ENCODE measurements at regions not wholly inside any gene's neighbourhood (a gene's known extent, or its start where the extent isn't known, plus 50 kb on each side); places are given as distances from the start of the nearest gene placed in this dataset.

- ChIA-PET POLR2A (no interaction called here), CTCF (no interaction called here)
- DNase-seq (ENCODE audit: extremely low spot score): no peak
- TF ChIP-seq BHLHE40 (IDR thresholded peaks at IDR 0.05; ENCODE audit: borderline replicate concordance): no peak
- TF ChIP-seq SP1 (IDR thresholded peaks at IDR 0.05): no peak
- no peak for TF ChIP-seq CTBP1 (IDR thresholded peaks at IDR 0.05; ENCODE audit: borderline replicate concordance)
- no peak for TF ChIP-seq PKNOX1 (IDR thresholded peaks at IDR 0.05)
- TF ChIP-seq FOXK2 (IDR thresholded peaks at IDR 0.05): no peak
- no peak for TF ChIP-seq FOXM1 (IDR thresholded peaks at IDR 0.05; ENCODE audit: borderline replicate concordance)
- no peak for TF ChIP-seq SUZ12 (IDR thresholded peaks at IDR 0.05)
- TF ChIP-seq TARDBP (IDR thresholded peaks at IDR 0.05): no peak
- TF ChIP-seq ARNT (IDR thresholded peaks at IDR 0.05): no peak
These were observed 106.8 kb upstream of the B3GAT1 start for GRCh38 chr11:134518616-134519389.

GRCh38 chr11:134517621-134518293, 105.7 kb upstream of the B3GAT1 start:
- TF ChIP-seq NFRKB (IDR thresholded peaks at IDR 0.05) (no peak), FOXK2 (IDR thresholded peaks at IDR 0.05) (no peak), FOXM1 (IDR thresholded peaks at IDR 0.05; ENCODE audit: borderline replicate concordance) (no peak), ARNT (IDR thresholded peaks at IDR 0.05) (no peak), ZNF384 (IDR thresholded peaks at IDR 0.05) (no peak), SUZ12 (IDR thresholded peaks at IDR 0.05) (no peak), HDGF (IDR thresholded peaks at IDR 0.05; ENCODE audit: borderline replicate concordance) (no peak), ELF4 (IDR thresholded peaks at IDR 0.05) (no peak), BHLHE40 (IDR thresholded peaks at IDR 0.05; ENCODE audit: borderline replicate concordance) (no peak), LEF1 (IDR thresholded peaks at IDR 0.05; ENCODE audit: borderline replicate concordance) (no peak), SP1 (IDR thresholded peaks at IDR 0.05) (no peak), PKNOX1 (IDR thresholded peaks at IDR 0.05) (no peak), FOXA1 (IDR thresholded peaks at IDR 0.05) (no peak), CTBP1 (IDR thresholded peaks at IDR 0.05; ENCODE audit: borderline replicate concordance) (no peak), TARDBP (IDR thresholded peaks at IDR 0.05) (no peak)
- no peak for DNase-seq (ENCODE audit: extremely low spot score)
- ChIA-PET POLR2A (no interaction called here), CTCF (no interaction called here)

- POLR2A ChIA-PET: no interaction called here
- TF ChIP-seq TARDBP (IDR thresholded peaks at IDR 0.05): no peak
- DNase-seq (ENCODE audit: extremely low spot score): no peak
- CTCF ChIA-PET: no interaction called here
These were observed 105.1 kb upstream of the B3GAT1 start for GRCh38 chr11:134517115-134517514.

GRCh38 chr11:134516529-134516928, 104.5 kb upstream of the B3GAT1 start:
- POLR2A ChIA-PET: no interaction called here
- no peak for DNase-seq (ENCODE audit: extremely low spot score)
- TF ChIP-seq ELF4 (IDR thresholded peaks at IDR 0.05) (no peak), BHLHE40 (IDR thresholded peaks at IDR 0.05; ENCODE audit: borderline replicate concordance) (no peak), CTBP1 (IDR thresholded peaks at IDR 0.05; ENCODE audit: borderline replicate concordance) (no peak), LEF1 (IDR thresholded peaks at IDR 0.05; ENCODE audit: borderline replicate concordance) (no peak), TARDBP (IDR thresholded peaks at IDR 0.05) (no peak), SUZ12 (IDR thresholded peaks at IDR 0.05) (no peak), NFRKB (IDR thresholded peaks at IDR 0.05) (no peak), FOXM1 (IDR thresholded peaks at IDR 0.05; ENCODE audit: borderline replicate concordance) (no peak), HDGF (IDR thresholded peaks at IDR 0.05; ENCODE audit: borderline replicate concordance) (no peak), SP1 (IDR thresholded peaks at IDR 0.05) (no peak), ZNF384 (IDR thresholded peaks at IDR 0.05) (no peak), FOXA1 (IDR thresholded peaks at IDR 0.05) (no peak), L3MBTL2 (conservative IDR thresholded peaks at IDR 0.05) (no peak), PKNOX1 (IDR thresholded peaks at IDR 0.05) (no peak), FOXK2 (IDR thresholded peaks at IDR 0.05) (no peak), ARNT (IDR thresholded peaks at IDR 0.05) (no peak)
- CTCF ChIA-PET: no interaction called here

DNA sequence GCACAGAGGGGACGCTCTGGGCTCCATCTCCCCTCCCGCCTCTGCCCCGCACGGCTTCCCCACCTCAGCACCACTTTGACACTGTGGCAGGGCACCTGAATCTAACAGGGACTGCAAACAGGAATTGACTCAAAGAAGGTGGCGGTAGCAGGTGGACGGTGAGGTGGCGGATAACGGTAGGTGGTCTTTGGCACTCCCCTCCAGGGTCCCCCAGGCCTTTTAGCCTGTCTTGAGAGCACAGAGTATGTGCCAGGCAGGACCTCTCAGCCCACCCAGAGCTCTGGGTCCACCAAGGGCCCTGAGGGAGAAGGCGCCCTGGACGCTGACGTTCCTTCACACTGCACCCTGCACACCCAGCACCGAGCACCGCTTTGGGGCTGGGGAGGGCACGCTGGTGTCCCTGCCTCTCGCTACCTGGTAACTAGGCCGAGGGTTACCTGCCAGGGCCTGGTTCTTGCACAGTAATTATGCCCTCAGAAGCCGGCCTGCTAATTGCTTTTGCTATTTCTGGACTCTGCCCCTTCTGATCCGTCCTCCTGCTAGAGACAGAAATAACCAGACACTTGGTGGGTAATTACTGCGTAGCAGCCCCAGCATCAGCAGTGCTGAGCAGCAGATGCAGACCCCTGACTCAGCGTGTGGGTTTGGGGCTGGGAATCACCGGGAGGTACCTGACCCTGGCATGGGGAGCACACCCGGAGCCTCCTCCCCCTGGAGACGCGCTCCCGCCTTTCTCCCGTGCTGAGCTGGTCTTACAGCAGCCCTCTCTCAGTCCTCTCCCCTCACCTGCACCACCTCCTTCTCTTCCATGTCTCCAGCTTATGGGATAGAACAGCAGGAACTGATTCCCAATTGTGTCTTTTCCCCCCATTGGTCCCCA, 103.3 kb upstream of the B3GAT1 start:
- TF ChIP-seq BHLHE40 (IDR thresholded peaks at IDR 0.05; ENCODE audit: borderline replicate concordance): no peak
- no peak for TF ChIP-seq ARNT (IDR thresholded peaks at IDR 0.05)
- TF ChIP-seq ZNF384 (IDR thresholded peaks at IDR 0.05): no peak
- no peak for TF ChIP-seq LEF1 (IDR thresholded peaks at IDR 0.05; ENCODE audit: borderline replicate concordance)
- TF ChIP-seq FOXA1 (IDR thresholded peaks at IDR 0.05): no peak
- no peak for TF ChIP-seq TARDBP (IDR thresholded peaks at IDR 0.05)
- TF ChIP-seq SP1 (IDR thresholded peaks at IDR 0.05): no peak
- no peak for TF ChIP-seq HDGF (IDR thresholded peaks at IDR 0.05; ENCODE audit: borderline replicate concordance)
- CTCF ChIA-PET: no interaction called here
- no peak for DNase-seq (ENCODE audit: extremely low spot score)
- POLR2A ChIA-PET: no interaction called here
